Neural progenitor cell (in vitro differentiated cells): ENCODE measurements at regions not wholly inside any gene's neighbourhood (a gene's known extent, or its start where the extent isn't known, plus 50 kb on each side); places are given as distances from the start of the nearest gene placed in this dataset.
A peak's percentile ranks its signal among the peaks of the same experiment; 100 is the strongest.
"Not testable (repeated sequence)": the region's sequence is repeated elsewhere in the genome, so short reads cannot be mapped to it uniquely, and the experiment has no call there.

Experiments used
- DNase-seq: peaks from one replicate; pipeline ENCODE4 v3.0.0-alpha.2; 2016; ENCODE audit warnings: low spot score
- H2AFZ ChIP-seq: fragments of 200-600 bp; sonication (generic); replicated peaks from 2 replicates; pipeline ENCODE4 v1.6.1; 2016; ENCODE audit warnings: antibody characterized with exemption
- H3F3A ChIP-seq: fragments of 200-600 bp; sonication (generic); 2 replicates; pipeline ENCODE4 v1.6.1; 2016; ENCODE audit warnings: antibody characterized with exemption, low read depth
- H3K27ac ChIP-seq: fragments of 200-600 bp; sonication (generic); 2 replicates; pipeline ENCODE4 v1.5.1; 2016; ENCODE audit warnings: mild to moderate bottlenecking
- H3K27me3 ChIP-seq: fragments of 200-600 bp; sonication (generic); 2 replicates; pipeline ENCODE4 v1.6.1; 2016; ENCODE audit warnings: mild to moderate bottlenecking, moderate library complexity
- H3K36me3 ChIP-seq: fragments of 200-600 bp; sonication (generic); 2 replicates; pipeline ENCODE4 v1.5.1; 2016
- H3K4me1 ChIP-seq: fragments of 200-600 bp; sonication (generic); 2 replicates; pipeline ENCODE4 v1.6.1; 2016; ENCODE audit warnings: mixed run types
- H3K4me2 ChIP-seq: fragments of 200-600 bp; sonication (generic); 2 replicates; pipeline ENCODE4 v1.6.1; 2016
- H3K4me3 ChIP-seq: fragments of 200-600 bp; sonication (generic); 2 replicates; pipeline ENCODE4 v1.5.1; 2016
- H3K79me2 ChIP-seq: fragments of 200-600 bp; sonication (generic); 2 replicates; pipeline ENCODE4 v1.6.1; 2016; ENCODE audit warnings: low read depth
- H3K9ac ChIP-seq: fragments of 200-600 bp; sonication (generic); 2 replicates; pipeline ENCODE4 v1.6.1; 2016
- H3K9me3 ChIP-seq: fragments of 200-600 bp; sonication (generic); 2 replicates; pipeline ENCODE4 v1.5.1; 2016; ENCODE audit warnings: low read depth
- H4K20me1 ChIP-seq: fragments of 200-600 bp; sonication (generic); 2 replicates; pipeline ENCODE4 v1.6.1; 2016; ENCODE audit warnings: low read depth
- H3K27ac Mint-ChIP-seq: 3 replicates; pipeline ENCODE4 v1.8.0; 2021; ENCODE audit warnings: mixed read lengths
- H3K27me3 Mint-ChIP-seq: 2 replicates; pipeline ENCODE4 v1.8.0; 2022; ENCODE audit warnings: low read depth, mild to moderate bottlenecking, inconsistent platforms, moderate library complexity, mixed read lengths; ENCODE audit not compliant: insufficient read depth
- H3K36me3 Mint-ChIP-seq: 3 replicates; pipeline ENCODE4 v1.8.0; 2021; ENCODE audit warnings: mixed read lengths
- H3K4me1 Mint-ChIP-seq: 3 replicates; pipeline ENCODE4 v1.8.0; 2021; ENCODE audit warnings: mixed read lengths
- H3K4me3 Mint-ChIP-seq: 3 replicates; pipeline ENCODE4 v1.8.0; 2021; ENCODE audit warnings: mild to moderate bottlenecking, moderate library complexity, mixed read lengths
- H3K9me3 Mint-ChIP-seq: 3 replicates; pipeline ENCODE4 v1.8.0; 2020; ENCODE audit warnings: mixed read lengths
- CTCF ChIP-seq: fragments of 200-600 bp; sonication (generic); IDR thresholded peaks from 2 replicates; pipeline ENCODE4 v1.5.1; 2017; ENCODE audit warnings: antibody characterized with exemption, mild to moderate bottlenecking
- EZH2 ChIP-seq: fragments of 200-600 bp; sonication (generic); IDR thresholded peaks from 2 replicates; pipeline ENCODE4 v1.6.1; 2017; ENCODE audit warnings: antibody characterized with exemption, mild to moderate bottlenecking, moderate library complexity
- EZH2phosphoT487 ChIP-seq: fragments of 200-600 bp; sonication (generic); IDR thresholded peaks from 2 replicates; pipeline ENCODE4 v1.6.1; 2017; ENCODE audit warnings: antibody characterized with exemption

GRCh38 chr7:32673275-32673983 is 178.1 kb downstream of the AVL9 start:
- no peak overlapping the region for H3K4me3 ChIP-seq
- H3F3A ChIP-seq, result peaks cover 3% of the 10 kb centered on the region
- DNase-seq, result no peak
- H4K20me1 ChIP-seq, result no peaks in the 10 kb centered on the region
- no peak overlapping the region for H3K4me3 Mint-ChIP-seq
- H3K27me3 ChIP-seq, result no peaks in the 10 kb centered on the region
- no peaks in the 10 kb centered on the region for H3K27me3 Mint-ChIP-seq
- no peak overlapping the region for H3K9ac ChIP-seq
- no peak overlapping the region for H2AFZ ChIP-seq
- TF ChIP-seq EZH2 (no peak), EZH2phosphoT487 (no peak), CTCF (no peak)
- H3K27ac ChIP-seq, result no peak overlapping the region
- peaks cover 15% of the 10 kb centered on the region for H3K4me1 Mint-ChIP-seq
- no peak overlapping the region for H3K4me2 ChIP-seq
- no peaks in the 10 kb centered on the region for H3K79me2 ChIP-seq
- H3K36me3 Mint-ChIP-seq, result peaks cover 12% of the 10 kb centered on the region
- peaks cover 8% of the 10 kb centered on the region for H3K4me1 ChIP-seq
- H3K27ac Mint-ChIP-seq, result no peak overlapping the region
- no peaks in the 10 kb centered on the region for H3K36me3 ChIP-seq
- H3K9me3 Mint-ChIP-seq, result peaks cover 2% of the 10 kb centered on the region
- no peaks in the 10 kb centered on the region for H3K9me3 ChIP-seq

GRCh38 chr7:32670110-32671025 is 175.1 kb downstream of the AVL9 start:
- H3K36me3 Mint-ChIP-seq, result peaks cover 6% of the 10 kb centered on the region
- peaks cover 15% of the 10 kb centered on the region for H3K4me1 Mint-ChIP-seq
- H3K4me3 Mint-ChIP-seq, result no peak overlapping the region
- no peak overlapping the region for H3K4me3 ChIP-seq
- peaks cover 3% of the 10 kb centered on the region for H3F3A ChIP-seq
- H3K27ac ChIP-seq, result no peak overlapping the region
- H3K9me3 Mint-ChIP-seq, result peaks cover 7% of the 10 kb centered on the region
- H2AFZ ChIP-seq, result no peak overlapping the region
- H3K9me3 ChIP-seq, result no peaks in the 10 kb centered on the region
- peaks cover 8% of the 10 kb centered on the region for H3K4me1 ChIP-seq
- no peak for TF ChIP-seq EZH2
- TF ChIP-seq CTCF, result no peak
- TF ChIP-seq EZH2phosphoT487, result no peak
- no peak overlapping the region for H3K9ac ChIP-seq
- H3K27ac Mint-ChIP-seq, result peak overlapping the region; percentile 85
- H4K20me1 ChIP-seq, result no peaks in the 10 kb centered on the region
- peak overlapping the region; percentile 12 for H3K4me2 ChIP-seq
- peak; percentile 7 for DNase-seq
- H3K36me3 ChIP-seq, result no peaks in the 10 kb centered on the region
- no peaks in the 10 kb centered on the region for H3K79me2 ChIP-seq
- no peaks in the 10 kb centered on the region for H3K27me3 Mint-ChIP-seq
- no peaks in the 10 kb centered on the region for H3K27me3 ChIP-seq

DNA sequence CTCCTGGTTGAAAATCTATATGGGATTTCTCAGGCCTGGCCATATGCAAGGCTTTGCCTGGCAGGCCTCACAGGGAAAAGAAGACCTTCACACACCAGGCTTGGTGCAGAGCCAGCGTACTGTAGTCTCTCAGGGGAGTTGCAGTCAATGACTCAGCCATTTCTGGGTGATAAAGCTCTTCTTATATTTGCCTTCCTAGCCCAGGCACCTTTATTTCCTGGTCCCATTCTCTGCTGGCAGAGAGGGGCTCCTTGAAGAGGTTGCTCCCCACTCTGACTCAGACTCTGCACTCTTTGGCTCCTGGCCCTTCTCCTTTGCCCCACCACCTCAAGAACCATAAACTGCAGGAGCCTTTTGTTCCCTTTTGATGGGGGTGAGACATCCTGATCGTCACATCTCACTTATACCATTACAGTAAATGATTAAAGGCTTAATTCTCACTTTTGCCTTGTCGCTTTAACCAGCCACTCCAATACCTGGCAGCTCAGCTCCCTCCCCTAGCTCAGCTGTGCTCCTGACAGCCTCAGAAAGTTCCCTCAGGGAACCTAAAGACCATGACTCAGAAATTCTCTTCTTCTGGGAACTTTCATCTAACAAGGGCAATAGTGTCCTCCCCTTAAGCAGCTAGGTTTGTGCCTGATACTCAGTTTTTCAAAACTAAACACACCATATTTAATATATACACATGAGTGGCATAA is 174.0 kb downstream of the AVL9 start:
- H3K9ac ChIP-seq, DNase-seq, H3K4me3 ChIP-seq, H4K20me1 ChIP-seq, H3K9me3 Mint-ChIP-seq, H3K27me3 Mint-ChIP-seq, H3F3A ChIP-seq, H3K9me3 ChIP-seq, H3K4me2 ChIP-seq, H3K27me3 ChIP-seq, H3K27ac ChIP-seq, H2AFZ ChIP-seq, H3K36me3 ChIP-seq, H3K79me2 ChIP-seq, H3K4me3 Mint-ChIP-seq, H3K36me3 Mint-ChIP-seq: not testable (repeated sequence)
- H3K4me1 ChIP-seq, result peaks cover 12% of the 10 kb centered on the region
- Mint-ChIP-seq H3K4me1 (peaks cover 15% of the 10 kb centered on the region), H3K27ac (peak overlapping the region; percentile 88)

- DNase-seq, H3K9ac ChIP-seq, H4K20me1 ChIP-seq, H3K9me3 Mint-ChIP-seq, H3K27me3 ChIP-seq, H3K9me3 ChIP-seq, H3K4me3 Mint-ChIP-seq, H3K36me3 Mint-ChIP-seq, H3K79me2 ChIP-seq, H3K27ac ChIP-seq, H3K36me3 ChIP-seq, H3K4me2 ChIP-seq, H2AFZ ChIP-seq, H3K27me3 Mint-ChIP-seq, H3K27ac Mint-ChIP-seq, H3F3A ChIP-seq, H3K4me3 ChIP-seq: not testable (repeated sequence)
- peaks cover 16% of the 10 kb centered on the region for H3K4me1 Mint-ChIP-seq
- H3K4me1 ChIP-seq, result peaks cover 20% of the 10 kb centered on the region
Measured at GRCh38 chr7:32668387-32669097, 173.3 kb downstream of the AVL9 start.

GRCh38 chr7:32667586-32667985 is 172.3 kb downstream of the AVL9 start:
- H3K79me2 ChIP-seq, H3K27me3 Mint-ChIP-seq, H3K36me3 Mint-ChIP-seq, H3K9me3 ChIP-seq, H3K27me3 ChIP-seq, H3F3A ChIP-seq, H3K9me3 Mint-ChIP-seq, H3K9ac ChIP-seq, H3K27ac Mint-ChIP-seq, H2AFZ ChIP-seq, H4K20me1 ChIP-seq, H3K4me2 ChIP-seq, H3K36me3 ChIP-seq, DNase-seq, H3K4me3 ChIP-seq, H3K4me3 Mint-ChIP-seq, H3K27ac ChIP-seq: not testable (repeated sequence)
- peaks cover 27% of the 10 kb centered on the region for H3K4me1 ChIP-seq
- H3K4me1 Mint-ChIP-seq, result peaks cover 20% of the 10 kb centered on the region
